Liver (tissue), 3 donors: ENCODE measurements at regions not wholly inside any gene's neighbourhood (a gene's known extent, or its start where the extent isn't known, plus 50 kb on each side); places are given as distances from the start of the nearest gene placed in this dataset.

ENCODE experiments used
- ATF3 ChIP-seq: IDR thresholded peaks from 2 replicates; pipeline ENCODE4 v1.6.1; 2016; ENCODE audit warnings: antibody characterized with exemption
- CTCF ChIP-seq: fragments of 150-350 bp; IDR thresholded peaks from 2 replicates; pipeline ENCODE4 v1.5.1; 2017; ENCODE audit warnings: improper control_type of control experiment, low read depth, low read length; ENCODE audit not compliant: missing input control
- EGR1 ChIP-seq, 2 donors: IDR thresholded peaks; 2 replicates each; pipeline ENCODE4 v1.6.1; 2016 to 2018; ENCODE audit warnings: antibody characterized with exemption in 2 of 2, low read depth in 2 of 2
- FOXA1 ChIP-seq: IDR thresholded peaks from 2 replicates; pipeline ENCODE4 v1.6.1; 2016; ENCODE audit warnings: antibody characterized with exemption
- HNF4A ChIP-seq, 2 donors: conservative IDR thresholded peaks; 2 replicates each; pipeline ENCODE4 v1.6.1; 2016; ENCODE audit warnings: antibody characterized with exemption in 2 of 2, mild to moderate bottlenecking in 2 of 2
- RAD21 ChIP-seq, 2 donors: IDR thresholded peaks; 2 replicates each; pipeline ENCODE4 v1.6.1; 2016; ENCODE audit warnings: antibody characterized with exemption in 2 of 2, mild to moderate bottlenecking in 2 of 2
- REST ChIP-seq: IDR thresholded peaks from 2 replicates; pipeline ENCODE4 v1.6.1; 2016; ENCODE audit warnings: antibody characterized with exemption, mild to moderate bottlenecking
- RXRA ChIP-seq, 2 donors: IDR thresholded peaks; 2 replicates each; pipeline ENCODE4 v1.6.1; 2017 to 2018; ENCODE audit warnings: antibody characterized with exemption in 2 of 2, mild to moderate bottlenecking in 1 of 2
- SP1 ChIP-seq: IDR thresholded peaks from 2 replicates; pipeline ENCODE4 v1.6.1; 2018; ENCODE audit warnings: antibody characterized with exemption, mild to moderate bottlenecking
- donor health status: healthy.
- donor health status: healthy.

DNA sequence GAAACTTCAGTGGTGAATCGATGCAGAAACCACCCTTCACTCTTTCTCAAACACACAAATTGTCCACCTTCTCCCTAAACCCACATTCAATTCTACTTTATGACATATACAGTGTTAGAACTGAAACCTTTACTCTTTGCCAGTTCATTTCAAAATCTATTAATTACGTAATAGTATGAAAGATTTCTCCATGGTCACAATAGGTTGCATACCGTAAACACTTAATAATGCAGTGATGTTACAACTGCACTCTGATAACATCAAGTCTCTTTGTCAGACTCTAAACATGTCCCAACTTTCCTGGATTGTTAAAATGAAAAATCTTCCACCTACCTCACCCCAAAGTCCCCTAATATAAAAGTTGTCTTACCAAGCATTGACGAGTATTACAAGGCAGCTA is 111.8 kb upstream of the PROK2 start:
- TF ChIP-seq SP1 = no peak
- no peak for TF ChIP-seq ATF3
- TF ChIP-seq CTCF = no peak
- no peak for TF ChIP-seq REST
- TF ChIP-seq EGR1 (IDR thresholded peaks at IDR 0.05; ENCODE audit: low read depth in 2 of 2) = no peak
- TF ChIP-seq HNF4A (conservative IDR thresholded peaks at IDR 0.05) = no peak
- TF ChIP-seq FOXA1 = no peak
- no peak for TF ChIP-seq RAD21 (IDR thresholded peaks at IDR 0.05)
- no peak for TF ChIP-seq RXRA (IDR thresholded peaks at IDR 0.05)
